GM12878 (cell line): ENCODE measurements at regions not wholly inside any gene's neighbourhood (a gene's known extent, or its start where the extent isn't known, plus 50 kb on each side); places are given as distances from the start of the nearest gene placed in this dataset.

Experiments used
- ATAC-seq: fragments of 200-7000 bp; cut with Tn5 transposase; 3 replicates; pipeline ENCODE4 v1.9.1; 2020; ENCODE audit warnings: mild to moderate bottlenecking, moderate library complexity
- BruUV-seq: library from RNA; stranded (reverse); fragments of 400-500 nt; replicated peaks from 2 replicates; lab custom pipeline; 2021; lab: Mats Ljungman, UMichigan
- CTCF ChIA-PET: fragments of 300-600 bp; sonication (Branson Sonifier 250); formaldehyde crosslinking; extraction: SDS; loops from one replicate; lab custom pipeline; 2021; ENCODE audit warnings: inconsistent platforms; lab: Yijun Ruan, JAX
- POLR2A ChIA-PET: fragments of 350-600 bp; formaldehyde crosslinking; extraction: SDS; loops from one replicate; lab custom pipeline; 2021; ENCODE audit warnings: inconsistent platforms; lab: Charles Lee
- RAD21 ChIA-PET: fragments of 300-600 bp; sonication (Branson Sonifier 250); formaldehyde crosslinking; loops from one replicate; lab custom pipeline; 2023; ENCODE audit warnings: antibody characterized with exemption; ENCODE audit not compliant: unreplicated experiment; lab: Charles Lee
- SMC1A ChIA-PET: fragments of 300-600 bp; sonication (Branson Sonifier 250); formaldehyde crosslinking; loops from one replicate; lab custom pipeline; 2023; ENCODE audit not compliant: unreplicated experiment, uncharacterized antibody; lab: Charles Lee
- DNase-seq: peaks from one replicate; pipeline ENCODE4 v3.0.0-alpha.2; 2011; ENCODE audit warnings: low read depth, low spot score
- FAIRE-seq: peaks from 3 replicates; lab custom pipeline; 2011; peaks lifted over from hg19 to GRCh38; lab: Jason Lieb, UNC
- H2AFZ ChIP-seq: 2 replicates; pipeline ENCODE4 v1.6.0; 2011; ENCODE audit warnings: low read depth, low read length, control low read depth; ENCODE audit not compliant: control insufficient read depth
- H3K27ac ChIP-seq: 2 replicates; pipeline ENCODE4 v1.5.1; 2011; ENCODE audit warnings: control low read depth; ENCODE audit not compliant: control insufficient read depth, insufficient read depth
- H3K27me3 ChIP-seq, 2 experiments: replicated peaks in 1 of 2; 2 replicates each; pipeline versions ENCODE4 v1.6.0 to v1.6.1; 2011; ENCODE audit warnings: low read length in 1 of 2; ENCODE audit not compliant: control insufficient read depth in 2 of 2, insufficient read depth in 2 of 2
- H3K36me3 ChIP-seq, 2 experiments: 2 replicates each; pipeline ENCODE4 v1.5.1; 2011; ENCODE audit warnings: low read length in 1 of 2; ENCODE audit not compliant: control insufficient read depth in 2 of 2, insufficient read depth in 2 of 2
- H3K4me1 ChIP-seq: 2 replicates; pipeline ENCODE4 v1.6.1; 2011; ENCODE audit warnings: mild to moderate bottlenecking, low read length, moderate library complexity, mixed read lengths; ENCODE audit not compliant: control insufficient read depth, insufficient read depth
- H3K4me2 ChIP-seq: 2 replicates; pipeline ENCODE4 v1.6.0; 2011; ENCODE audit warnings: control low read depth; ENCODE audit not compliant: control insufficient read depth, insufficient read depth
- H3K4me3 ChIP-seq: fragments of 200-600 bp; sonication (generic); 2 replicates; pipeline ENCODE4 v1.5.1; 2016
- H3K79me2 ChIP-seq: 2 replicates; pipeline ENCODE4 v1.6.0; 2011; ENCODE audit warnings: low read length; ENCODE audit not compliant: control insufficient read depth, insufficient read depth
- H3K9ac ChIP-seq: 2 replicates; pipeline ENCODE4 v1.8.0; 2011; ENCODE audit warnings: low read length, control low read depth, mixed read lengths; ENCODE audit not compliant: control insufficient read depth, insufficient read depth
- H3K9me3 ChIP-seq: replicated peaks from 3 replicates; pipeline ENCODE4 v1.5.1; 2011; ENCODE audit warnings: mild to moderate bottlenecking, low read length; ENCODE audit not compliant: control insufficient read depth, insufficient read depth
- H4K20me1 ChIP-seq: 2 replicates; pipeline ENCODE4 v1.6.0; 2011; ENCODE audit not compliant: control insufficient read depth, insufficient read depth
- JUNB ChIP-seq: IDR thresholded peaks from 2 replicates; pipeline ENCODE4 v1.6.1; 2016; ENCODE audit warnings: antibody characterized with exemption, mild to moderate bottlenecking
- LARP7 ChIP-seq: fragments of 450-650 bp; IDR thresholded peaks from 2 replicates; pipeline ENCODE4 v1.6.1; 2017; ENCODE audit warnings: mild to moderate bottlenecking
- MXI1 ChIP-seq: fragments of 150-350 bp; IDR thresholded peaks from 2 replicates; pipeline ENCODE4 v1.6.1; 2011; ENCODE audit warnings: low read depth, mild to moderate bottlenecking, inconsistent platforms, low read length, improper control_type of control experiment
- STAT3 ChIP-seq: IDR thresholded peaks from 2 replicates; pipeline ENCODE4 v1.6.1; 2011; ENCODE audit warnings: low read depth, low read length, improper control_type of control experiment
- SUPT20H ChIP-seq: IDR thresholded peaks from 2 replicates; pipeline ENCODE4 v1.6.1; 2011; ENCODE audit warnings: low read depth, mild to moderate bottlenecking, low read length, moderate library complexity, borderline replicate concordance; ENCODE audit not compliant: control insufficient read depth
- SUZ12 ChIP-seq: fragments of 200-600 bp; sonication (generic); IDR thresholded peaks from one replicate; pipeline ENCODE4 v1.6.1; 2018; ENCODE audit warnings: antibody characterized with exemption, mild to moderate bottlenecking; ENCODE audit not compliant: unreplicated experiment
- TAF1 ChIP-seq: IDR thresholded peaks from 2 replicates; pipeline ENCODE4 v1.6.1; 2011; ENCODE audit warnings: mild to moderate bottlenecking, low read depth, low read length, borderline replicate concordance
- YBX1 ChIP-seq: fragments of 450-650 bp; IDR thresholded peaks from 2 replicates; pipeline ENCODE4 v1.6.1; 2016; ENCODE audit warnings: antibody characterized with exemption
- ZNF217 ChIP-seq: fragments of 450-650 bp; IDR thresholded peaks from 2 replicates; pipeline ENCODE4 v1.6.1; 2017; ENCODE audit warnings: antibody characterized with exemption, mild to moderate bottlenecking
- ZSCAN29 ChIP-seq: fragments of 450-650 bp; IDR thresholded peaks from 2 replicates; pipeline ENCODE4 v1.6.1; 2017; ENCODE audit warnings: mild to moderate bottlenecking, moderate library complexity
- WGBS: methylation state at CpG from one replicate; pipeline ENCODE4 v1.1.6; 2016; ENCODE audit warnings: low lambda C conversion rate; ENCODE audit not compliant: insufficient replicate concordance, insufficient coverage; ENCODE audit errors: missing lambda C conversion rate; 5-methylcytosine and 5-hydroxymethylcytosine counted together
- in situ Hi-C: fragments of 300-500 bp; cut with MboI; formaldehyde crosslinking; loops from 9 replicates; pipeline ENCODE4 v1.14.3; 2018; ENCODE audit warnings: mixed read lengths
- intact Hi-C: fragments of 100-400 bp; cut with micrococcal nuclease; formaldehyde crosslinking; loops from one replicate; pipeline ENCODE4 v1.14.2; 2022; ENCODE audit not compliant: unreplicated experiment
- TF ChIP-seq, protein P1 (sequence below), 3 experiments: IDR thresholded peaks in 2 of 3; conservative IDR thresholded peaks in 1 of 3; 2 replicates each; pipeline ENCODE4 v1.5.1; 2011; ENCODE audit warnings: low read depth in 3 of 3, low read length in 3 of 3, mild to moderate bottlenecking in 3 of 3, control low read depth in 2 of 3, moderate library complexity in 2 of 3, inconsistent platforms in 1 of 3, mixed read lengths in 1 of 3; ENCODE audit not compliant: control insufficient read depth in 2 of 3, insufficient read depth in 1 of 3; ENCODE audit errors: extremely low read depth in 1 of 3
- TF ChIP-seq, protein P2 (sequence below): fragments of 450-650 bp; IDR thresholded peaks from 2 replicates; pipeline ENCODE4 v1.6.1; 2014; ENCODE audit warnings: mild to moderate bottlenecking
- TF ChIP-seq, protein P3 (sequence below): IDR thresholded peaks from 2 replicates; pipeline ENCODE4 v1.6.1; 2012; ENCODE audit warnings: low read depth, low read length, improper control_type of control experiment

DNA sequence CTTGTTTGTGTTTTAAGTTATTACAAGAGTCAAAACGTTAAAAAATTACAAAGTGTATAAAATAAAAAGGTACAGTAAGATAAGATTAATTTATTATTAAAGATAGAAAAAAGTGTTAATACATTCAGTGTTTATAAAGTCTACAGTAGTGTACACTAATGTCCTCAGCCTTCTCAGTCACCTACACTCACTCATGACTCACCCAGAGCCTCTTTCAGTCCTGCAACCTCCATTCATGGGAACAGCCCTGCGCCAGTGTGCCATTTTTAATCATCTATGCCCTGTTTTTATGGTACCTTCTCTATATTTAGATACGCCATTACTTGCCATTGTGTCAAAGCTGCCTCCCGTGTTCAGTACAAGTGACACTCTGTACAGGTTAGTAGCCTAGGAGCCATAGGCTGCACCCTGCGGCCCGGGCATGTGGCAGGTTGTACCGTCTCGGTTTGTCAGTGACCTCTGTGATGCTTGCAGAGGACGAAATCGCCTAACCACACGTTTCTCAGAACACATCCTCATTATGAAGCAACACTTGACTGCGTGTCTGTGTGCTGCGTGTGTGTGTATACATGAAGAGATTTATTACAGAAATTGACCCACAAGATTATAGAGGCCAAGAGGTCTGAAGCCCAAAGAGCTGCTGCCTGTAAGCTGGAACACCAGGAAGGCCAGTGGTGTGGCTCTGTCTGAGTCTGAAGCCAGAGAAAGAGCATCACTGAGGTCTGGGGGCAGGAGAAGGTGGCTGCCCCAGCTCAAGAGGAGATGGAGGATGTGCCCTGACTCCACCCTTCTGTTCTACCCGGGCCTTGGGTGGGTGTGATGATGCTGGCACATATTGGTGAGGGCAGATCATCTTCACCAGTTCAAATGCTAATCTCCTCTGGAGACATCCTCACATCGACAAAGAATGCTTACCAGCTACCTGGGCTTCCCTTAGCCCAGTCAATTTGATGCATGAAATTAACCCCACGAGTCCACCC lies 116.6 kb upstream of the C14orf180 start (continued):
- TF ChIP-seq SUPT20H = no peak
- TF ChIP-seq, protein P1, sequence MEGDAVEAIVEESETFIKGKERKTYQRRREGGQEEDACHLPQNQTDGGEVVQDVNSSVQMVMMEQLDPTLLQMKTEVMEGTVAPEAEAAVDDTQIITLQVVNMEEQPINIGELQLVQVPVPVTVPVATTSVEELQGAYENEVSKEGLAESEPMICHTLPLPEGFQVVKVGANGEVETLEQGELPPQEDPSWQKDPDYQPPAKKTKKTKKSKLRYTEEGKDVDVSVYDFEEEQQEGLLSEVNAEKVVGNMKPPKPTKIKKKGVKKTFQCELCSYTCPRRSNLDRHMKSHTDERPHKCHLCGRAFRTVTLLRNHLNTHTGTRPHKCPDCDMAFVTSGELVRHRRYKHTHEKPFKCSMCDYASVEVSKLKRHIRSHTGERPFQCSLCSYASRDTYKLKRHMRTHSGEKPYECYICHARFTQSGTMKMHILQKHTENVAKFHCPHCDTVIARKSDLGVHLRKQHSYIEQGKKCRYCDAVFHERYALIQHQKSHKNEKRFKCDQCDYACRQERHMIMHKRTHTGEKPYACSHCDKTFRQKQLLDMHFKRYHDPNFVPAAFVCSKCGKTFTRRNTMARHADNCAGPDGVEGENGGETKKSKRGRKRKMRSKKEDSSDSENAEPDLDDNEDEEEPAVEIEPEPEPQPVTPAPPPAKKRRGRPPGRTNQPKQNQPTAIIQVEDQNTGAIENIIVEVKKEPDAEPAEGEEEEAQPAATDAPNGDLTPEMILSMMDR (IDR thresholded peaks at IDR 0.05 in 2 of 3, conservative IDR thresholded peaks at IDR 0.05 in 1 of 3; ENCODE audit: control insufficient read depth in 2 of 3, extremely low read depth in 1 of 3, insufficient read depth in 1 of 3, low read depth in 3 of 3, low read length in 3 of 3) = no peak
- no peak for TF ChIP-seq ZSCAN29
- TF ChIP-seq, protein P2, sequence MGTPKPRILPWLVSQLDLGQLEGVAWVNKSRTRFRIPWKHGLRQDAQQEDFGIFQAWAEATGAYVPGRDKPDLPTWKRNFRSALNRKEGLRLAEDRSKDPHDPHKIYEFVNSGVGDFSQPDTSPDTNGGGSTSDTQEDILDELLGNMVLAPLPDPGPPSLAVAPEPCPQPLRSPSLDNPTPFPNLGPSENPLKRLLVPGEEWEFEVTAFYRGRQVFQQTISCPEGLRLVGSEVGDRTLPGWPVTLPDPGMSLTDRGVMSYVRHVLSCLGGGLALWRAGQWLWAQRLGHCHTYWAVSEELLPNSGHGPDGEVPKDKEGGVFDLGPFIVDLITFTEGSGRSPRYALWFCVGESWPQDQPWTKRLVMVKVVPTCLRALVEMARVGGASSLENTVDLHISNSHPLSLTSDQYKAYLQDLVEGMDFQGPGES = no peak
- no peak for TF ChIP-seq LARP7
- no peak for TF ChIP-seq ZNF217
- TF ChIP-seq YBX1 = no peak

DNA sequence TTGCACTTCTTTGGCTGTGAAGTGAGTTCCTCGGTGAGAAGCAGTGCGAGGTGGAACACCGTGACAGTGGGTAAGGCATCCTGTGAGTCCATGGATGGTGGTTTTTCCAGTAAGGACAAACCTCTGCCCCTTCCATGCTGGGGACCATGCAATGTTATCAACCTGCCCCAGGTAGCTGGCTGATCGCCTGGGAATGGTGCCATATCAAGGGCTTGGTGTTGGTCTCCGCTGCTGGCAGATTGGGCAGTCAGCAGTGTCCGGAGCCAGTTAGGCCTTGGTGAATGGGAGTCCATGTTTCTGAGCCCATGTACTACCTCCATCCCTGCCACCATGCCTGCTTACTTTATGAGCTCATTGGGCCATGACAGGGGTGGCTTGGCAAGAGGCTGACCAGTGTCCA lies 114.7 kb upstream of the C14orf180 start:
- no peak overlapping the region for H3K4me2 ChIP-seq
- no peak for DNase-seq
- no peak overlapping the region for H3K27ac ChIP-seq
- no peaks in the 10 kb centered on the region for H3K9me3 ChIP-seq
- intact Hi-C loops = no loop called here
- no peaks in the 10 kb centered on the region for H3K36me3 ChIP-seq
- ChIA-PET RAD21 (no interaction called here), CTCF (no interaction called here), POLR2A (no interaction called here), SMC1A (no interaction called here)
- H3K9ac ChIP-seq = no peak overlapping the region
- no TSS peak for BruUV-seq
- peaks cover 0 to 6% of the 10 kb centered on the region in 2 experiments; a peak in 3 of 4 replicates for H3K27me3 ChIP-seq
- no peak for ATAC-seq
- H3K4me1 ChIP-seq = no peaks in the 10 kb centered on the region
- no peak for TF ChIP-seq SUZ12
- no peak for TF ChIP-seq STAT3
- TF ChIP-seq JUNB = no peak
- TF ChIP-seq, protein P3, sequence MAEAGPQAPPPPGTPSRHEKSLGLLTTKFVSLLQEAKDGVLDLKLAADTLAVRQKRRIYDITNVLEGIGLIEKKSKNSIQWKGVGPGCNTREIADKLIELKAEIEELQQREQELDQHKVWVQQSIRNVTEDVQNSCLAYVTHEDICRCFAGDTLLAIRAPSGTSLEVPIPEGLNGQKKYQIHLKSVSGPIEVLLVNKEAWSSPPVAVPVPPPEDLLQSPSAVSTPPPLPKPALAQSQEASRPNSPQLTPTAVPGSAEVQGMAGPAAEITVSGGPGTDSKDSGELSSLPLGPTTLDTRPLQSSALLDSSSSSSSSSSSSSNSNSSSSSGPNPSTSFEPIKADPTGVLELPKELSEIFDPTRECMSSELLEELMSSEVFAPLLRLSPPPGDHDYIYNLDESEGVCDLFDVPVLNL = no peak
- no peak for TF ChIP-seq MXI1
- no peak for TF ChIP-seq TAF1
- 19% methylated on average over 6 of the region's 6 CpGs for WGBS
- H3K79me2 ChIP-seq = no peaks in the 10 kb centered on the region
- in situ Hi-C loops = no loop called here
- no peak overlapping the region for H3K4me3 ChIP-seq
- no peak for FAIRE-seq
- H2AFZ ChIP-seq = no peak overlapping the region
- no peaks in the 10 kb centered on the region; the same call in 1 of the 2 replicates for H4K20me1 ChIP-seq
